HG03045 (cell line): ENCODE measurements at regions not wholly inside any gene's neighbourhood (a gene's known extent, or its start where the extent isn't known, plus 50 kb on each side); places are given as distances from the start of the nearest gene placed in this dataset.

Source experiments
- ATAC-seq: cut with Tn5 transposase; IDR thresholded peaks from one replicate; pipeline ENCODE4 v1.9.1; 2021; ENCODE audit warnings: mild to moderate bottlenecking, moderate library complexity; ENCODE audit not compliant: unreplicated experiment

GRCh38 chr16:63983401-63983800 lies 1138.5 kb downstream of the CDH11 start:
- no peak for ATAC-seq

GRCh38 chr16:63982741-63983140 lies 1139.1 kb downstream of the CDH11 start:
- no peak for ATAC-seq

- no peak for ATAC-seq
Measured at GRCh38 chr16:63982110-63982509, 1139.8 kb downstream of the CDH11 start.

- no peak for ATAC-seq
Measured at GRCh38 chr16:63981639-63982038, 1140.2 kb downstream of the CDH11 start.

- no peak for ATAC-seq
Measured at GRCh38 chr16:63980763-63981162, 1141.1 kb downstream of the CDH11 start.

- ATAC-seq = no peak
Measured at GRCh38 chr16:63978240-63978639, 1143.6 kb downstream of the CDH11 start.

- no peak for ATAC-seq
Measured at GRCh38 chr16:63976345-63976744, 1145.5 kb downstream of the CDH11 start.

GRCh38 chr16:63975669-63976068 lies 1146.2 kb downstream of the CDH11 start:
- ATAC-seq = no peak

GRCh38 chr16:63967966-63968365 lies 1153.9 kb downstream of the CDH11 start:
- no peak for ATAC-seq

GRCh38 chr16:63960321-63960720 lies 1161.5 kb downstream of the CDH11 start:
- no peak for ATAC-seq

- ATAC-seq = no peak
Measured at GRCh38 chr16:63947022-63947421, 1174.8 kb downstream of the CDH11 start.

GRCh38 chr16:63945806-63946205 lies 1176.1 kb downstream of the CDH11 start:
- ATAC-seq = no peak

GRCh38 chr16:63943566-63943965 lies 1178.3 kb downstream of the CDH11 start:
- ATAC-seq = no peak

GRCh38 chr16:63938661-63939060 lies 1183.2 kb downstream of the CDH11 start:
- ATAC-seq = no peak

GRCh38 chr16:63933841-63934240 lies 1188.0 kb downstream of the CDH11 start:
- ATAC-seq = no peak

- no peak for ATAC-seq
Measured at GRCh38 chr16:63928421-63928820, 1193.4 kb downstream of the CDH11 start.

- no peak for ATAC-seq
Measured at GRCh38 chr16:63925221-63925620, 1196.6 kb downstream of the CDH11 start.

GRCh38 chr16:63922560-63922959 lies 1199.3 kb downstream of the CDH11 start:
- ATAC-seq = no peak

- no peak for ATAC-seq
Measured at GRCh38 chr16:63921737-63922295, 1200.0 kb downstream of the CDH11 start.

- ATAC-seq = no peak
Measured at GRCh38 chr16:63913290-63913689, 1208.6 kb downstream of the CDH11 start.

- ATAC-seq = no peak
Measured at GRCh38 chr16:63907251-63907650, 1214.6 kb downstream of the CDH11 start.

- ATAC-seq = no peak
Measured at GRCh38 chr16:63904930-63905329, 1216.9 kb downstream of the CDH11 start.

- no peak for ATAC-seq
Measured at GRCh38 chr16:63904182-63904581, 1217.7 kb downstream of the CDH11 start.
